ENCODE measurements at regions not wholly inside any gene's neighbourhood (a gene's known extent, or its start where the extent isn't known, plus 50 kb on each side); places are given as distances from the start of the nearest gene placed in this dataset.

- WGBS, 5 donors, result 86 to 100% (median 94%) methylated on average over 1 of the region's 1 CpG
Observed at GRCh38 chr1:183710333-183710732, 57.2 kb upstream of the APOBEC4 start.

GRCh38 chr1:183704131-183704530 lies 51.0 kb upstream of the APOBEC4 start:
- Histone ChIP-seq H3K27me3 (replicated peaks in 1 of 7) (no peaks in the 10 kb centered on the region), H3K27ac (no peak overlapping the region), H3K36me3 (no peaks in the 10 kb centered on the region), H3K9me3 (no peaks in the 10 kb centered on the region), H3K4me1 (no peaks in the 10 kb centered on the region), H3K4me3 (no peak overlapping the region)
- no peak for DNase-seq
- intact Hi-C loops (cut with DNase I; ENCODE audit: low total_unique reads), result no loop called here
- 91 to 96% (median 96%) methylated on average over 2 of the region's 2 CpGs for WGBS, 5 donors
- TF ChIP-seq POLR2AphosphoS5 (IDR thresholded peaks at IDR 0.05) (no peak), POLR2A (IDR thresholded peaks at IDR 0.05) (no peak), CTCF (IDR thresholded peaks at IDR 0.05 in 8 of 11, conservative IDR thresholded peaks at IDR 0.05 in 3 of 11) (no peak)

More at GRCh38 chr1:183710333-183710732, 57.2 kb upstream of the APOBEC4 start:
- no peaks in the 10 kb centered on the region for H3K36me3 ChIP-seq
- no peaks in the 10 kb centered on the region for H3K27me3 ChIP-seq (replicated peaks in 1 of 7)
- no peak for TF ChIP-seq CTCF (IDR thresholded peaks at IDR 0.05 in 8 of 11, conservative IDR thresholded peaks at IDR 0.05 in 3 of 11)
- TF ChIP-seq POLR2AphosphoS5 (IDR thresholded peaks at IDR 0.05), result no peak
- TF ChIP-seq POLR2A (IDR thresholded peaks at IDR 0.05), result no peak
- no peaks in the 10 kb centered on the region for H3K9me3 ChIP-seq
- no peak overlapping the region for H3K4me3 ChIP-seq
- no peak overlapping the region for H3K27ac ChIP-seq
- intact Hi-C loops (cut with DNase I; ENCODE audit: low total_unique reads), result no loop called here
- DNase-seq, result no peak
- no peaks in the 10 kb centered on the region for H3K4me1 ChIP-seq
